Nucleus accumbens (tissue), 56 donors: ENCODE measurements at regions not wholly inside any gene's neighbourhood (a gene's known extent, or its start where the extent isn't known, plus 50 kb on each side); places are given as distances from the start of the nearest gene placed in this dataset.

Source experiments
- DNase-seq, 56 donors: peaks; one replicate each; lab custom pipeline; 2025; lab: John Stamatoyannopoulos, UW

GRCh38 chr7:17595546-17595945, 297.1 kb downstream of the AHR start:
- DNase-seq = no peak

GRCh38 chr7:17598305-17598704, 299.9 kb downstream of the AHR start:
- no peak for DNase-seq

GRCh38 chr7:17598846-17599245, 300.4 kb downstream of the AHR start:
- DNase-seq = no peak

GRCh38 chr7:17599733-17600339, 301.4 kb downstream of the AHR start:
- DNase-seq = no peak

GRCh38 chr7:17600340-17600752, 301.9 kb downstream of the AHR start:
- no peak for DNase-seq

GRCh38 chr7:17601921-17602320, 303.5 kb downstream of the AHR start:
- no peak for DNase-seq

GRCh38 chr7:17608114-17608833, 309.8 kb downstream of the AHR start:
- DNase-seq = no peak

- DNase-seq = no peak
These were observed 313.2 kb downstream of the AHR start for GRCh38 chr7:17611611-17612010.

GRCh38 chr7:17613338-17614041, 315.0 kb downstream of the AHR start:
- DNase-seq = no peak

- DNase-seq = no peak
These were observed 318.9 kb downstream of the AHR start for GRCh38 chr7:17617380-17617779.

- DNase-seq = no peak
These were observed 319.6 kb downstream of the AHR start for GRCh38 chr7:17617857-17618651.

GRCh38 chr7:17618652-17618974, 320.2 kb downstream of the AHR start:
- no peak for DNase-seq

- DNase-seq = no peak
These were observed 320.9 kb downstream of the AHR start for GRCh38 chr7:17619196-17619818.

- no peak for DNase-seq
These were observed 319.7 kb downstream of the SNX13 start for GRCh38 chr7:17620566-17620965.

GRCh38 chr7:17622451-17622850, 317.8 kb downstream of the SNX13 start:
- DNase-seq = no peak

GRCh38 chr7:17623546-17624185, 316.6 kb downstream of the SNX13 start:
- DNase-seq = no peak

- no peak for DNase-seq
These were observed 315.9 kb downstream of the SNX13 start for GRCh38 chr7:17624379-17624778.

- no peak for DNase-seq
These were observed 315.3 kb downstream of the SNX13 start for GRCh38 chr7:17625043-17625442.

GRCh38 chr7:17626235-17626634, 314.1 kb downstream of the SNX13 start:
- no peak for DNase-seq

- no peak for DNase-seq
These were observed 309.2 kb downstream of the SNX13 start for GRCh38 chr7:17631061-17631460.
